WERI-Rb-1 (cell line): ENCODE measurements at regions not wholly inside any gene's neighbourhood (a gene's known extent, or its start where the extent isn't known, plus 50 kb on each side); places are given as distances from the start of the nearest gene placed in this dataset.
A peak's percentile ranks its signal among the peaks of the same experiment; 100 is the strongest.
"Not testable (repeated sequence)": the region's sequence is repeated elsewhere in the genome, so short reads cannot be mapped to it uniquely, and the experiment has no call there.

Experiments used
- DNase-seq: peaks from one replicate; pipeline ENCODE4 v3.0.0-alpha.2; 2020
- H3K27ac ChIP-seq: fragments of 250-450 bp; sonication (Bioruptor Pico); 2 replicates; pipeline ENCODE4 v1.5.1; 2020; ENCODE audit warnings: mild to moderate bottlenecking, moderate library complexity
- H3K27me3 ChIP-seq: fragments of 250-450 bp; sonication (Bioruptor Pico); 2 replicates; pipeline ENCODE4 v1.5.1; 2021; ENCODE audit warnings: mild to moderate bottlenecking, low read depth, moderate library complexity; ENCODE audit not compliant: insufficient read depth, severe bottlenecking
- H3K36me3 ChIP-seq: fragments of 250-450 bp; sonication (Bioruptor Pico); 2 replicates; pipeline ENCODE4 v1.5.1; 2020; ENCODE audit warnings: mild to moderate bottlenecking, moderate library complexity
- H3K4me3 ChIP-seq: 2 replicates; pipeline ENCODE4 v1.5.1; 2011; ENCODE audit warnings: low read depth, mild to moderate bottlenecking, control low read depth, low read length
- H3K9me3 ChIP-seq: fragments of 250-450 bp; sonication (Bioruptor Pico); 2 replicates; pipeline ENCODE4 v1.5.1; 2021; ENCODE audit warnings: mild to moderate bottlenecking, moderate library complexity; ENCODE audit not compliant: severe bottlenecking
- CTCF ChIP-seq: IDR thresholded peaks from 2 replicates; pipeline ENCODE4 v1.5.1; 2011; ENCODE audit warnings: low read depth, mild to moderate bottlenecking, control low read depth, inconsistent platforms, low read length

GRCh38 chr20:12838261-12838866 is 170.4 kb upstream of the SPTLC3 start:
- H3K27ac ChIP-seq, result no peak overlapping the region
- no peaks in the 10 kb centered on the region for H3K27me3 ChIP-seq
- no peak for DNase-seq

GRCh38 chr20:12847872-12848271 is 160.9 kb upstream of the SPTLC3 start:
- no peak for DNase-seq
- Histone ChIP-seq H3K36me3 (no peaks in the 10 kb centered on the region), H3K27ac (no peak overlapping the region), H3K4me3 (no peak overlapping the region), H3K27me3 (no peaks in the 10 kb centered on the region), H3K9me3 (no peaks in the 10 kb centered on the region)
- TF ChIP-seq CTCF, result no peak

More at GRCh38 chr20:12838261-12838866, 170.4 kb upstream of the SPTLC3 start:
- no peaks in the 10 kb centered on the region for H3K36me3 ChIP-seq
- no peaks in the 10 kb centered on the region for H3K9me3 ChIP-seq
- peak; percentile 52 for TF ChIP-seq CTCF
- no peak overlapping the region for H3K4me3 ChIP-seq

GRCh38 chr20:12849225-12849910 is 159.4 kb upstream of the SPTLC3 start:
- DNase-seq, result no peak
- Histone ChIP-seq H3K27ac (no peak overlapping the region), H3K4me3 (no peak overlapping the region), H3K9me3 (no peaks in the 10 kb centered on the region), H3K27me3 (no peaks in the 10 kb centered on the region), H3K36me3 (no peaks in the 10 kb centered on the region)
- no peak for TF ChIP-seq CTCF

GRCh38 chr20:12857643-12858042 is 151.1 kb upstream of the SPTLC3 start:
- not testable (repeated sequence) for H3K36me3 ChIP-seq, H3K9me3 ChIP-seq, H3K27me3 ChIP-seq, H3K4me3 ChIP-seq, H3K27ac ChIP-seq, DNase-seq

- no peak for TF ChIP-seq CTCF
Observed at GRCh38 chr20:12860619-12861247, 148.0 kb upstream of the SPTLC3 start.

GRCh38 chr20:12869669-12870068 is 139.1 kb upstream of the SPTLC3 start:
- no peak for DNase-seq
- Histone ChIP-seq H3K27me3 (no peaks in the 10 kb centered on the region), H3K9me3 (no peaks in the 10 kb centered on the region), H3K4me3 (no peak overlapping the region), H3K36me3 (no peaks in the 10 kb centered on the region), H3K27ac (no peak overlapping the region)
- TF ChIP-seq CTCF, result no peak

More at GRCh38 chr20:12860619-12861247, 148.0 kb upstream of the SPTLC3 start:
- H3K4me3 ChIP-seq, result no peak overlapping the region
- H3K27me3 ChIP-seq, result no peaks in the 10 kb centered on the region
- H3K9me3 ChIP-seq, result no peaks in the 10 kb centered on the region
- no peaks in the 10 kb centered on the region for H3K36me3 ChIP-seq
- no peak overlapping the region for H3K27ac ChIP-seq
- DNase-seq, result no peak
